ENCODE measurements at regions not wholly inside any gene's neighbourhood (a gene's known extent, or its start where the extent isn't known, plus 50 kb on each side); places are given as distances from the start of the nearest gene placed in this dataset.

GRCh38 chrX:46374371-46374770 lies 170.8 kb downstream of the ZNF674 start:
- no peaks in the 10 kb centered on the region for H3K27me3 Mint-ChIP-seq
- no peaks in the 10 kb centered on the region for H3K9me3 Mint-ChIP-seq
- no peak overlapping the region for H3K27ac Mint-ChIP-seq
- no peak for TF ChIP-seq CTCF (IDR thresholded peaks at IDR 0.05)
- H3K4me3 Mint-ChIP-seq: no peak overlapping the region
- H3K36me3 Mint-ChIP-seq (ENCODE audit: low read depth): no peaks in the 10 kb centered on the region
- H3K4me1 Mint-ChIP-seq (ENCODE audit: low read depth): peaks cover 9% of the 10 kb centered on the region
- ATAC-seq: no peak
- intact Hi-C loops (cut with micrococcal nuclease): no loop called here
- ChIA-PET POLR2A (no interaction called here), CTCF (interaction anchor here (1.8 kb wide), 1 partner anchor 13 kb away, joined by 6 read pairs; no protein-coding TSS in a partner anchor)
- DNase-seq: no peak

GRCh38 chrX:46367491-46367890 lies 177.7 kb downstream of the ZNF674 start:
- CTCF ChIA-PET: no interaction called here
- DNase-seq (no peak), ATAC-seq (no peak)
- no peak overlapping the region for H3K4me3 Mint-ChIP-seq
- intact Hi-C loops (cut with micrococcal nuclease): no loop called here
- POLR2A ChIA-PET: no interaction called here
- no peaks in the 10 kb centered on the region for H3K36me3 Mint-ChIP-seq (ENCODE audit: low read depth)
- no peak for TF ChIP-seq CTCF (IDR thresholded peaks at IDR 0.05)
- H3K27ac Mint-ChIP-seq: no peak overlapping the region
- H3K4me1 Mint-ChIP-seq (ENCODE audit: low read depth): no peaks in the 10 kb centered on the region
- no peaks in the 10 kb centered on the region for H3K9me3 Mint-ChIP-seq
- H3K27me3 Mint-ChIP-seq: no peaks in the 10 kb centered on the region

- H3K4me3 Mint-ChIP-seq: no peak overlapping the region
- ATAC-seq: no peak
- POLR2A ChIA-PET: no interaction called here
- DNase-seq: no peak
- H3K27me3 Mint-ChIP-seq: no peaks in the 10 kb centered on the region
- no peak overlapping the region for H3K27ac Mint-ChIP-seq
- no peak for TF ChIP-seq CTCF (IDR thresholded peaks at IDR 0.05)
- no peaks in the 10 kb centered on the region for H3K36me3 Mint-ChIP-seq (ENCODE audit: low read depth)
- CTCF ChIA-PET: no interaction called here
- H3K9me3 Mint-ChIP-seq: no peaks in the 10 kb centered on the region
- intact Hi-C loops (cut with micrococcal nuclease): no loop called here
- H3K4me1 Mint-ChIP-seq (ENCODE audit: low read depth): no peaks in the 10 kb centered on the region
These were observed 178.6 kb downstream of the ZNF674 start for GRCh38 chrX:46366381-46367207.

GRCh38 chrX:46354481-46354880 lies 190.7 kb downstream of the ZNF674 start:
- Mint-ChIP-seq H3K27ac (no peak overlapping the region), H3K4me1 (ENCODE audit: low read depth) (no peaks in the 10 kb centered on the region), H3K27me3 (no peaks in the 10 kb centered on the region), H3K36me3 (ENCODE audit: low read depth) (no peaks in the 10 kb centered on the region), H3K4me3 (no peak overlapping the region), H3K9me3 (no peaks in the 10 kb centered on the region)
- no peak for TF ChIP-seq CTCF (IDR thresholded peaks at IDR 0.05)
- ATAC-seq: no peak
- intact Hi-C loops (cut with micrococcal nuclease): no loop called here
- DNase-seq: no peak
- CTCF ChIA-PET: no interaction called here
- POLR2A ChIA-PET: no interaction called here

GRCh38 chrX:46341767-46342322 lies 203.4 kb downstream of the ZNF674 start:
- TF ChIP-seq CTCF (IDR thresholded peaks at IDR 0.05): no peak
- intact Hi-C loops (cut with micrococcal nuclease): no loop called here
- Mint-ChIP-seq H3K27me3 (no peaks in the 10 kb centered on the region), H3K4me1 (ENCODE audit: low read depth) (no peaks in the 10 kb centered on the region), H3K27ac (no peak overlapping the region), H3K9me3 (no peaks in the 10 kb centered on the region), H3K4me3 (no peak overlapping the region), H3K36me3 (ENCODE audit: low read depth) (no peaks in the 10 kb centered on the region)
- ChIA-PET CTCF (no interaction called here), POLR2A (no interaction called here)
- DNase-seq (no peak), ATAC-seq (no peak)
